Osteocyte (in vitro differentiated cells): ENCODE measurements at regions not wholly inside any gene's neighbourhood (a gene's known extent, or its start where the extent isn't known, plus 50 kb on each side); places are given as distances from the start of the nearest gene placed in this dataset.

Experiments
- DNase-seq: peaks from one replicate; pipeline ENCODE4 v3.0.0; 2021; ENCODE audit warnings: mixed read lengths; ENCODE audit not compliant: unreplicated experiment; ENCODE audit errors: extremely low spot score
- H3K27ac Mint-ChIP-seq: one replicate; pipeline ENCODE4 v1.8.0; 2021; ENCODE audit warnings: mild to moderate bottlenecking, mixed read lengths; ENCODE audit not compliant: unreplicated experiment
- H3K27me3 Mint-ChIP-seq: one replicate; pipeline ENCODE4 v1.8.0; 2021; ENCODE audit warnings: mixed read lengths; ENCODE audit not compliant: unreplicated experiment
- H3K36me3 Mint-ChIP-seq: one replicate; pipeline ENCODE4 v1.8.0; 2021; ENCODE audit warnings: mixed read lengths; ENCODE audit not compliant: unreplicated experiment
- H3K4me1 Mint-ChIP-seq: one replicate; pipeline ENCODE4 v1.8.0; 2021; ENCODE audit warnings: mixed read lengths; ENCODE audit not compliant: unreplicated experiment
- H3K4me3 Mint-ChIP-seq: one replicate; pipeline ENCODE4 v1.8.0; 2021; ENCODE audit warnings: mild to moderate bottlenecking, moderate library complexity, mixed read lengths; ENCODE audit not compliant: unreplicated experiment
- H3K9me3 Mint-ChIP-seq: one replicate; pipeline ENCODE4 v1.8.0; 2021; ENCODE audit warnings: mixed read lengths; ENCODE audit not compliant: unreplicated experiment
- TF ChIP-seq, protein P1 (sequence below): fragments of 200-600 bp; sonication (generic); IDR thresholded peaks from 2 replicates; pipeline ENCODE4 v1.5.0; 2021; ENCODE audit warnings: antibody characterized with exemption, mild to moderate bottlenecking, moderate library complexity

DNA sequence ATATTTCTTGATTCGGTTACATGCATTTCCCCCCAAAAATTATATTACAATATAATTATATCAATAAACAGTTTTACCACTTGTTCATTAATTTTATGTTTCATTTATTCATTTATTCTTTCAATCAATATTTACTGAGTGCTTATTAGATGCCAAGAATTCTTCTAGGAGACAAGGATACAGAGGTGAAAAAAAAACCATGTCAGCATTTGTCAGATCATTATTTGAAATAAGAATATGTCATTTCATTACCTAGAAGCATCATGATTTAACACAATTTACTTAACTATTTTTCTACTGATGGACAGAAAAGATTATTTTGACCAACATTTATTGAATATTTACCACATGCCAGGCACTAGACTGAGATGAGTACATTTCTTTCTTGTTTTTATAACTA is 512.7 kb downstream of the LMO4 start:
- TF ChIP-seq, protein P1, sequence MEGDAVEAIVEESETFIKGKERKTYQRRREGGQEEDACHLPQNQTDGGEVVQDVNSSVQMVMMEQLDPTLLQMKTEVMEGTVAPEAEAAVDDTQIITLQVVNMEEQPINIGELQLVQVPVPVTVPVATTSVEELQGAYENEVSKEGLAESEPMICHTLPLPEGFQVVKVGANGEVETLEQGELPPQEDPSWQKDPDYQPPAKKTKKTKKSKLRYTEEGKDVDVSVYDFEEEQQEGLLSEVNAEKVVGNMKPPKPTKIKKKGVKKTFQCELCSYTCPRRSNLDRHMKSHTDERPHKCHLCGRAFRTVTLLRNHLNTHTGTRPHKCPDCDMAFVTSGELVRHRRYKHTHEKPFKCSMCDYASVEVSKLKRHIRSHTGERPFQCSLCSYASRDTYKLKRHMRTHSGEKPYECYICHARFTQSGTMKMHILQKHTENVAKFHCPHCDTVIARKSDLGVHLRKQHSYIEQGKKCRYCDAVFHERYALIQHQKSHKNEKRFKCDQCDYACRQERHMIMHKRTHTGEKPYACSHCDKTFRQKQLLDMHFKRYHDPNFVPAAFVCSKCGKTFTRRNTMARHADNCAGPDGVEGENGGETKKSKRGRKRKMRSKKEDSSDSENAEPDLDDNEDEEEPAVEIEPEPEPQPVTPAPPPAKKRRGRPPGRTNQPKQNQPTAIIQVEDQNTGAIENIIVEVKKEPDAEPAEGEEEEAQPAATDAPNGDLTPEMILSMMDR = no peak
- Mint-ChIP-seq H3K4me3 (no peak overlapping the region), H3K9me3 (no peaks in the 10 kb centered on the region), H3K4me1 (no peaks in the 10 kb centered on the region), H3K27ac (no peak overlapping the region), H3K36me3 (no peaks in the 10 kb centered on the region), H3K27me3 (no peaks in the 10 kb centered on the region)
- DNase-seq = no peak

DNA sequence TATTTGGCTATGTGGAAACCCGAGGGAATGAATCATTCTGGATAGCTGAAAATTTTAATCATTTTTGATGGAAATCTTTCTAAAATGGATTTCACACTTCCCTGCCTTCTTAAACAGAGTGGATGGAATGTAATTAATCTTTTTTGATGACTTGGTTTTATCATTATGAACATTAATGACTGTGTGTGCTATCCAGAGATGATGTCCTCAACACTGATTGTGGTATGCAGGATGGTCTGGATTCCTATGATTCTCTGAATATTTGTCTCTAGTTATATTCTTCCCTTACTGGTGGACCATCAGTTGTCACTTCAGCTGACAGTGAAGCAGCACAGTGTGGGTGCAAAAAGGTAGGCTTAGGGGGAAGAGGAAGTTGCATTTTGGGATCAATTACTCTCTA is 513.5 kb downstream of the LMO4 start:
- H3K27ac Mint-ChIP-seq = no peak overlapping the region
- H3K4me3 Mint-ChIP-seq = no peak overlapping the region
- no peaks in the 10 kb centered on the region for H3K4me1 Mint-ChIP-seq
- no peak for DNase-seq
- H3K9me3 Mint-ChIP-seq = no peaks in the 10 kb centered on the region
- no peaks in the 10 kb centered on the region for H3K27me3 Mint-ChIP-seq
- TF ChIP-seq, protein P1 = no peak
- H3K36me3 Mint-ChIP-seq = no peaks in the 10 kb centered on the region

DNA sequence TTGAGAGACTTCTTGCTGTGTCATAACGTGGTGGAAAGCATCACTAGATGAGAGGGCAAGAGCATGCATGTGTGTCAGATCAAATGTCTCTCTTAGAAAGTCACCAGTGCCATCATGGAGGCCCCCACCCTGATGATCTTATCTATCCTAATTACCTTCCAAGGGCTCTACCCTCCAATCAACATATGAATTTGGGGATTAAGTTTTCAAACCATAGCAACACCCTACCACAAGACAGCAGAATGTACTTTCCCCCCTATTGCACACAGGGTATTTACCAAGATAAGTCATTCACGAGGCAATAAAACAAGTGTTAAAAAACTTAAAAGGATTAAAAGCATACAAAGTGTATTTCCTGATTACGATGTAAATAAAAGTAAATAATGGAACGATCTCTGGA is 515.6 kb downstream of the LMO4 start:
- no peak overlapping the region for H3K27ac Mint-ChIP-seq
- no peaks in the 10 kb centered on the region for H3K36me3 Mint-ChIP-seq
- no peak overlapping the region for H3K4me3 Mint-ChIP-seq
- peaks cover 3% of the 10 kb centered on the region for H3K27me3 Mint-ChIP-seq
- no peaks in the 10 kb centered on the region for H3K9me3 Mint-ChIP-seq
- H3K4me1 Mint-ChIP-seq = no peaks in the 10 kb centered on the region
- no peak for DNase-seq
- TF ChIP-seq, protein P1 = no peak

DNA sequence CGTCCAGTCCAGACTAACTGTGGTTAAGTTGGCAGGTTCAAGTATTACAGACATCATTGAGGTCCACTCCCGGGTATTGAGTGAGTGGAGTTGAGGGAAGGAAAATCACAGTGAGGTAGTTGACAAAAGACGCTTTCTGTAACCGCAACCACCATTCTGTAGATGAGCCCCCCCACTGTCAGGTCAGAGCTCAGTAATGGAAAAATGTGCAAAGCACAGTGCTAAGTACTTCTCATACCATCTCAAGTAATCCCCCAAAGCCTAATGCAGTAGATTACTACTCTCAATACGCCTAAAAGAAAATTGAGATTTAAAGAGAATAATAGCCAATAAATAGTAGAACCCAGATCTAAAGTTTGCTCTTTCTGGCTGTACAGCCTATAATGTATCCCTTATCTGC is 522.8 kb downstream of the LMO4 start:
- TF ChIP-seq, protein P1 = no peak
- no peak for DNase-seq
- Mint-ChIP-seq H3K27ac (no peak overlapping the region), H3K9me3 (no peaks in the 10 kb centered on the region), H3K4me3 (no peak overlapping the region), H3K27me3 (peaks cover 3% of the 10 kb centered on the region), H3K36me3 (no peaks in the 10 kb centered on the region), H3K4me1 (no peaks in the 10 kb centered on the region)

DNA sequence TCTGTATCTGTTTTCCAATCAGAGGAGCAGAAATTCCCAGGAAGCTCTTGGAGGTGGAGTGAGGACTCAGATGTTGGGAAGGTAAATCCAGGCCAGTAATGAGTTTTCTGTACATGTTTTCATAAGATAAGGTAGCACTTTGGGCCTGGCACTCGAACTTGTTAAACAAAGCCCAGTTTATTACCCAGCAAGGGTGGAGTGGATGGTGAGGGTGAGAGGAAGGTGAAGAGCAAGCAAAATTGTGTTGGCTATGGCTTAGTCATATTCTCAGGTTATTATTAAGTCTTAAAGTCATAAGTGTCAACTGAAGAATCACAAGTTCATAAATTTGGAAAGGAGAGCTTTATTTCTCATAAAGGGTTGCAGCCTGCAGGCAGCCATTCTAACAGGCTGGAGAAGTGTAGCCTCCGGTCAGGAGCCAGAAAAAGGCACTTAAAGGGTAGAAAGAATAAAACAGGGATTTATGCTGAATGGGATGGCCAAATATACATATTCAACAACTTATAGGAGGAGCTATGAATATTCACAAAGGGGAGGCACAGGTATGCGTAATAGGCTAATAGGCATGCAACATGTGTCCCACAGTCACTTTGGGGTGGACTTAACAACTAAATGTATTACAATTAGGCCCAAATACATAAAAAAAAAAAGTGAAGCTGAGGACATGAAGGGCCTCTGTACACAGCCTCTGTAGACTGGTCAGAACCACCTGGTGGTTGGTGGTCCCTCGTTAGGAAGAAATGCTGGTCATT is 523.9 kb downstream of the LMO4 start:
- Mint-ChIP-seq H3K27ac (no peak overlapping the region), H3K27me3 (peaks cover 3% of the 10 kb centered on the region), H3K4me3 (no peak overlapping the region), H3K36me3 (no peaks in the 10 kb centered on the region), H3K4me1 (no peaks in the 10 kb centered on the region), H3K9me3 (no peaks in the 10 kb centered on the region)
- DNase-seq = no peak
- TF ChIP-seq, protein P1 = no peak
